ENCODE measurements at regions not wholly inside any gene's neighbourhood (a gene's known extent, or its start where the extent isn't known, plus 50 kb on each side); places are given as distances from the start of the nearest gene placed in this dataset.
A peak's percentile ranks its signal among the peaks of the same experiment; 100 is the strongest.

DNA sequence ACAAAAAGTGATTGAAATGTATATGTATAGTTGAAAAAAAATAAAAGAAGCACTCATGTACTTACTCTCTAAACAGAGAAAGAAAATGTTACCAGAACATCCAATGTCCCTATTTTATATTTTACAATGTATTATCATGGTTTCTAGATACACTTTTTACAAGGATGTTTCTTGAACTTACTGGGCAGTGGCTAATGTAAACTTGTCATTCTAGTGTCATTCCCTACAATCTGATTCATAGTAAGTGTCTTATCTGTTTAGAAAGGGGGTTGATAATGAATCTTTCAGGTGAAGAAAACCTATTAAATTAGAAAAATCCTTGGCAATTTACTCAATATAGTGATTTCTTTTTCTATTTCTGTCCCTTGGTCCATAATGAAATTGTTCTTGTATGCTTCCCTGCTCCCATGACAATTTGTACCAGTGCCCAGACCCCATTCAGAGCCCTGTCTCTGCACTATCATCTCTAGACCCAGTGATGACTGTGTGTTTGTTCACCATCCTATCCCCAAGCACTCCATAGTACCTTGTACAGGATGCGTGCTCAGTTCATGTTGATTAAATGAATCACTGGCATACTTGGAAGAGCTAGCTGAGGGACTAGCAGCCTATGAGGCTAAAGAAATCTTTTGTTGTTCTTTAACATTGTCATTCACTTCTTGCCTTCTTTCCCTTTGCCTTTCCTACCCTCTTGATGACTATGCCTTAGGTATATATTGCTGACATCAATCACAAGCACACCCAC is 101.2 kb downstream of the HMHB1 start:
- Histone ChIP-seq H3K36me3 (ENCODE audit: low read depth, low read length) (no peaks in the 10 kb centered on the region), H3K4me2 (ENCODE audit: low read length) (peak overlapping the region; percentile 65), H3K4me3 (ENCODE audit: low read length) (no peak overlapping the region), H3K4me1 (ENCODE audit: insufficient read depth, low read length) (peaks cover 31% of the 10 kb centered on the region), H3K27ac (ENCODE audit: low read length) (peak overlapping the region; percentile 97), H3K79me2 (ENCODE audit: low read length) (no peaks in the 10 kb centered on the region), H3K9me3 (ENCODE audit: low read length) (no peaks in the 10 kb centered on the region), H3K9ac (ENCODE audit: low read length) (peak overlapping the region; percentile 71), H4K20me1 (ENCODE audit: low read length) (no peaks in the 10 kb centered on the region), H3F3A (ENCODE audit: low read length, unreplicated experiment) (peaks cover 5% of the 10 kb centered on the region), H3K27me3 (ENCODE audit: low read length) (no peaks in the 10 kb centered on the region), H3K9me2 (replicated peaks; ENCODE audit: low read length) (no peaks in the 10 kb centered on the region), H2AFZ (ENCODE audit: low read length) (no peak overlapping the region)
- BruUV-seq (replicated peaks), result no TSS peak
- ATAC-seq (peak; percentile 99), DNase-seq (peak; percentile 94)
- ChIA-PET POLR2A (ENCODE audit: unreplicated experiment) (no interaction called here), CTCF (no interaction called here)
- TF ChIP-seq EZH2 (IDR thresholded peaks at IDR 0.05; ENCODE audit: low read length, unreplicated experiment) (no peak), EZH2phosphoT487 (IDR thresholded peaks at IDR 0.05; ENCODE audit: borderline replicate concordance, low read length) (no peak)
- TF ChIP-seq, protein P1, sequence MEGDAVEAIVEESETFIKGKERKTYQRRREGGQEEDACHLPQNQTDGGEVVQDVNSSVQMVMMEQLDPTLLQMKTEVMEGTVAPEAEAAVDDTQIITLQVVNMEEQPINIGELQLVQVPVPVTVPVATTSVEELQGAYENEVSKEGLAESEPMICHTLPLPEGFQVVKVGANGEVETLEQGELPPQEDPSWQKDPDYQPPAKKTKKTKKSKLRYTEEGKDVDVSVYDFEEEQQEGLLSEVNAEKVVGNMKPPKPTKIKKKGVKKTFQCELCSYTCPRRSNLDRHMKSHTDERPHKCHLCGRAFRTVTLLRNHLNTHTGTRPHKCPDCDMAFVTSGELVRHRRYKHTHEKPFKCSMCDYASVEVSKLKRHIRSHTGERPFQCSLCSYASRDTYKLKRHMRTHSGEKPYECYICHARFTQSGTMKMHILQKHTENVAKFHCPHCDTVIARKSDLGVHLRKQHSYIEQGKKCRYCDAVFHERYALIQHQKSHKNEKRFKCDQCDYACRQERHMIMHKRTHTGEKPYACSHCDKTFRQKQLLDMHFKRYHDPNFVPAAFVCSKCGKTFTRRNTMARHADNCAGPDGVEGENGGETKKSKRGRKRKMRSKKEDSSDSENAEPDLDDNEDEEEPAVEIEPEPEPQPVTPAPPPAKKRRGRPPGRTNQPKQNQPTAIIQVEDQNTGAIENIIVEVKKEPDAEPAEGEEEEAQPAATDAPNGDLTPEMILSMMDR (conservative IDR thresholded peaks at IDR 0.05; ENCODE audit: low read depth, low read length), result no peak
- intact Hi-C loops (cut with micrococcal nuclease), result loop anchor here (1.0 kb wide), 1 partner anchor 86 kb away; no protein-coding TSS in a partner anchor

DNA sequence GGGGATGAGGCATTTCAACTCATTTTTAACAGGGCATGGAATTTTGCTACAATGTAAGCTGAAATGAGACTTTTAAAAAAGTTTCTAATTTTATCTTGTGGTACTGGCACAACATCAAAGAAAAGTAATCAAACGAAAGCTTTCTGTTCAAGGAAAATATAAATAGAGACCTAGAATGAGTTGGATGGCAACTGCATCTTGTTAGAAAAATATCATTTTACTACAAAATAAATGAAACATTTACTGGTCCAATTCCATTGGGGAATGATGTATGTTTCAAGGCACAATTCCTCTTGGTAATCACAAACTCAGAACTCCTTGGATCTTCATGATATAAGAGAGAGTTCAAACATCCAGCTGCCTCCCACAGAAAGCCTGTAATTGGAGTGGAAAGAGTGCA is 102.8 kb downstream of the HMHB1 start:
- Histone ChIP-seq H3K9me2 (replicated peaks; ENCODE audit: low read length) (no peaks in the 10 kb centered on the region), H3F3A (ENCODE audit: low read length, unreplicated experiment) (peaks cover 5% of the 10 kb centered on the region), H3K4me1 (ENCODE audit: insufficient read depth, low read length) (peaks cover 31% of the 10 kb centered on the region), H3K4me3 (ENCODE audit: low read length) (no peak overlapping the region), H3K79me2 (ENCODE audit: low read length) (no peaks in the 10 kb centered on the region), H3K4me2 (ENCODE audit: low read length) (peak overlapping the region; percentile 29; the same call in 1 of the 2 replicates), H3K9ac (ENCODE audit: low read length) (peak overlapping the region; percentile 68), H3K9me3 (ENCODE audit: low read length) (no peaks in the 10 kb centered on the region), H4K20me1 (ENCODE audit: low read length) (no peaks in the 10 kb centered on the region), H3K27me3 (ENCODE audit: low read length) (no peaks in the 10 kb centered on the region), H3K27ac (ENCODE audit: low read length) (peak overlapping the region; percentile 97), H3K36me3 (ENCODE audit: low read depth, low read length) (no peaks in the 10 kb centered on the region), H2AFZ (ENCODE audit: low read length) (no peak overlapping the region)
- CTCF ChIA-PET, result no interaction called here
- no peak for ATAC-seq
- no peak for DNase-seq
- intact Hi-C loops (cut with micrococcal nuclease), result no loop called here
- BruUV-seq (replicated peaks), result no TSS peak
- no peak for TF ChIP-seq EZH2phosphoT487 (IDR thresholded peaks at IDR 0.05; ENCODE audit: borderline replicate concordance, low read length)
- TF ChIP-seq, protein P1 (conservative IDR thresholded peaks at IDR 0.05; ENCODE audit: low read depth, low read length), result no peak
- TF ChIP-seq EZH2 (IDR thresholded peaks at IDR 0.05; ENCODE audit: low read length, unreplicated experiment), result no peak
- POLR2A ChIA-PET (ENCODE audit: unreplicated experiment), result interaction anchor here (0.6 kb wide), 1 partner anchor 14 kb away, joined by 4 read pairs; no protein-coding TSS in a partner anchor

DNA sequence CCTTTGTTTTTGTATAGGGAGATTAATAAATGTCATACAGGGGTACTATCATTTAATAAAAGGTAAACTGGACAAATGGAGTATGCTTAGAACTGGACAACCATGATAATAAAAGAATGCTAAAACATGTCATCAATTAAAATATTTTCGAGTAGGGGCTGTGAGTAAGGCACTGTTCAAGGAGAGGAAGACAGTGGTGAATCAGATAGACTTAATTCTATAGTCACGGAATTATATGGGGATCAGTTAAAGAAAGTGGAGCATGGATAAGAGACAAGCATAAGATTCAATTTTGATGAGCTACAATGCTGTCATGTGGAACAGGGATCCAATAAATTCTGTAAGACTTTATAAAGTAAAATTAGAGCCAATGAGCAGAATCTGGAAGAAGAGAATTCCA is 104.5 kb downstream of the HMHB1 start:
- no peak overlapping the region for H3K9ac ChIP-seq (ENCODE audit: low read length)
- H4K20me1 ChIP-seq (ENCODE audit: low read length), result no peaks in the 10 kb centered on the region
- BruUV-seq (replicated peaks), result no TSS peak
- H3K9me2 ChIP-seq (replicated peaks; ENCODE audit: low read length), result no peaks in the 10 kb centered on the region
- no peak overlapping the region for H2AFZ ChIP-seq (ENCODE audit: low read length)
- no peaks in the 10 kb centered on the region for H3K79me2 ChIP-seq (ENCODE audit: low read length)
- ATAC-seq (no peak), DNase-seq (no peak)
- no peaks in the 10 kb centered on the region for H3K9me3 ChIP-seq (ENCODE audit: low read length)
- ChIA-PET POLR2A (ENCODE audit: unreplicated experiment) (no interaction called here), CTCF (no interaction called here)
- no peaks in the 10 kb centered on the region for H3K27me3 ChIP-seq (ENCODE audit: low read length)
- no peaks in the 10 kb centered on the region for H3K36me3 ChIP-seq (ENCODE audit: low read depth, low read length)
- H3K4me1 ChIP-seq (ENCODE audit: insufficient read depth, low read length), result peaks cover 47% of the 10 kb centered on the region
- no peak for TF ChIP-seq EZH2phosphoT487 (IDR thresholded peaks at IDR 0.05; ENCODE audit: borderline replicate concordance, low read length)
- TF ChIP-seq, protein P1 (conservative IDR thresholded peaks at IDR 0.05; ENCODE audit: low read depth, low read length), result no peak
- H3K4me2 ChIP-seq (ENCODE audit: low read length), result no peak overlapping the region
- intact Hi-C loops (cut with micrococcal nuclease), result no loop called here
- H3F3A ChIP-seq (ENCODE audit: low read length, unreplicated experiment), result peaks cover 5% of the 10 kb centered on the region
- no peak overlapping the region for H3K4me3 ChIP-seq (ENCODE audit: low read length)
- no peak overlapping the region for H3K27ac ChIP-seq (ENCODE audit: low read length)

All from PC-3 (cell line).